GM19239 (cell line): ENCODE measurements at regions not wholly inside any gene's neighbourhood (a gene's known extent, or its start where the extent isn't known, plus 50 kb on each side); places are given as distances from the start of the nearest gene placed in this dataset.
"Not testable (repeated sequence)": the region's sequence is repeated elsewhere in the genome, so short reads cannot be mapped to it uniquely, and the experiment has no call there.

Experiments
- DNase-seq: peaks from one replicate; pipeline ENCODE4 v3.0.0; 2011; ENCODE audit warnings: low spot score; ENCODE audit not compliant: insufficient read length
- FAIRE-seq: peaks from 2 replicates; lab custom pipeline; 2011; peaks lifted over from hg19 to GRCh38; lab: Jason Lieb, UNC

DNA sequence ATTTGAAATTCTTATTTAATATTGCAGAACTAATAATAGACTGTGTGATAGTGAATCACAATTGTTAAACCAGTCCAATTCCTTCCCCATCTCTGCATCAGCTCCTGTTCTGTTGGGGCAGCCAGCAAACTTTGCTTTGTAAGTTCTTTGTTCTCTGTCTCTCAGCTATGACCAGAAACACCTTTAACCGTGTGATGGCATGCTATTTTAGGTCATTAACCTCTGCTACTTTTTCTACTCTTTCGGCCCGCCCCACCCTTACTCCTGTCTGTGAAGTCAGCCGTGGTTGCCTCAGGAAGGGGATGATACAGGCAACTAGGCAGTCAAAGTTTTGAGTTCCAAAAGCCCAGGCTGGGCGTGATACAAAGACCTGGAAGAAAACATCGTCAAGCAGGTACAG, 51.3 kb upstream of the EGFL6 start:
- no peak for FAIRE-seq

GRCh38 chrX:13515211-13515930, 54.0 kb upstream of the EGFL6 start:
- DNase-seq = no peak

More for the DNA sequence above, 51.3 kb upstream of the EGFL6 start:
- no peak for DNase-seq

GRCh38 chrX:13511944-13512330, 57.5 kb upstream of the EGFL6 start:
- FAIRE-seq (peak; percentile 73), DNase-seq (no peak)

More at GRCh38 chrX:13515211-13515930, 54.0 kb upstream of the EGFL6 start:
- no peak for FAIRE-seq

DNA sequence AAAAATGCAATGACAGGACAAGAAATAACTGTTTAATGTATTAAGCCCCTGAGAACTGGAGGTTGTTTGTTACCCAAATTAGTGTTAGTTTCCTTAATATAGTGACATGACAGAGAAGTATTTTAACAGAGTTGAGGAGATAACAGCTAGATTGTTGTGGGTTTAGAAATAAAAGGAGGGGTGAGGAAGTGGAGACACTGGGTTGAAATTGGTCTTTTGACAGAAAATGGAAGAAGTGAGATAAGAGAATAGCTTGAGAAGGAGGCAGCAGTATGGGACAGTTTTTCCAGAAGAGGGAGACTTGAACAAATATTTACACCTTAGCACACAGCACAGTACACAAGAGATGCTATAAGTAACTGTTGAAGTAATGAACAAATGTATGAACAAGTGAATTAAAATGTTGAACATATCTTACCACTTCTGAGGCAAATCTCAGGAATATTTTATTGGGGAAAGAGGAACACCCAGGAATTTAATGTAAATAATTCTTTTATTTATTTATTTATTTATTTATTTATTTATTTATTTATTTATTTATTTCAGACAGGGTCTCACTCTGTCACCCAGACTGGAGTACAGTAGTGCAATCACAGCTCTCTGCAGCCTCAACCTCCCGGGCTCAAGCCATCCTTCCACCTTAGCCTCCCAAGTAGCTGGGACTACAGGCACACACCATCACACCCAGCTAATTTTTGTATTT, 58.0 kb upstream of the EGFL6 start:
- FAIRE-seq (no peak), DNase-seq (no peak)

DNA sequence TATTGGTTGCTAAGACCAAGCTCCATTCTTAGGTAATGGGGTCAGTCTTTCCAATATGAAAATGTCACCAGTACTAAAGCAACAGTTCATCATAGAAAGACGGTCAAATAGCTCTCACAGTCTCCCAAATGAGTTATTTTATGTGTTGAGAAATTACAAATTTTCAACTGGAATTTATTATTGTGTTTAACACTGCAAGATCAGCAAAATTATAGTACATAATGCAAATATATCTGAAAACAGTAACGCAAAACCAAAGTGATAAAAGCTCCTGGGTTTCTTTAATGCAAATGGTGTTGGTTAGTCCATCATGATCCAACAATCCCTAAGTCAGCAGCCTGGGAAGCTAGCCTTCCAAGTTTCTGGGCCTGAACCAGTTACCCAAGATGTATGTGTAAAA, 61.5 kb upstream of the EGFL6 start:
- DNase-seq = no peak
- no peak for FAIRE-seq

DNA sequence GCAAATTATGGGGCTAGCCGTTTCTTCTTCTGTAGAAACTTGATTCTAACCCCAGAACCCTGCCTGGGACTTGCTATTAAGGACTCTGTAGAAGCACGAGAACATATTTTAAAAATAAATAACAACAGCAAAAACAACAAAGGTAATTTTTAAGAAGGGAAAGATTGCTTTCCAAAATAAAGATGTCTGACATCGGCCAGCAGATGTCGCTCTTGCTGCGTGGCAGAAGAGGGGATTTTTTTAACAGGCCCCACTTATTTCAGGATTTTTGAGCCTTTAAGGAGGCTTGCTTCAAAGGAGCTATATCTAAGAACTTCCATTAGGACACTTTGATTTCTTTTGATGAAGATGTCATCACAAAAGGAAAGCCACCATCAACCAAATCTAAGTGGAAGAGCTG, 62.8 kb upstream of the EGFL6 start:
- DNase-seq (peak; percentile 15), FAIRE-seq (peak; percentile 87)

DNA sequence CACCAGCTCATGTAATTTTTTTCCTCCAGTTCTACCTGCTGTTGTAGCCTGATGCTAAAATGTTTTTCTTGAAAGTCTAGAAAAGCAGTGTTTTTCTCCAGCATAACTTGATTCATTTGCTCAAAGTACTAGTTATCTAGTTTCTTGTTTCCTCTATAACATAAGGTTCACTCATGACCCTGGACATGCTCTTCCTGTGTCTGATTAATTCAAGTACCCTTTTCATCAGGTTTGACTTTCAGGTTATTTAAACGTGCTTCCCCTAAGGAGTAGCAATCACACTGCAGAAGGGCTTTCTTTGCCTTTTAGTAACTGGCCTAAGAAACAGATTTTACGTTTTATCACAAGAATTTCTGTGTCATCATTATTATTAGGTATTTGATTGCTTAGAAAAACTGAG, 66.8 kb upstream of the EGFL6 start:
- FAIRE-seq = peak; percentile 91

GRCh38 chrX:13499736-13500135, 69.7 kb upstream of the EGFL6 start:
- DNase-seq = no peak
- no peak for FAIRE-seq

More for the DNA sequence above, 66.8 kb upstream of the EGFL6 start:
- no peak for DNase-seq

DNA sequence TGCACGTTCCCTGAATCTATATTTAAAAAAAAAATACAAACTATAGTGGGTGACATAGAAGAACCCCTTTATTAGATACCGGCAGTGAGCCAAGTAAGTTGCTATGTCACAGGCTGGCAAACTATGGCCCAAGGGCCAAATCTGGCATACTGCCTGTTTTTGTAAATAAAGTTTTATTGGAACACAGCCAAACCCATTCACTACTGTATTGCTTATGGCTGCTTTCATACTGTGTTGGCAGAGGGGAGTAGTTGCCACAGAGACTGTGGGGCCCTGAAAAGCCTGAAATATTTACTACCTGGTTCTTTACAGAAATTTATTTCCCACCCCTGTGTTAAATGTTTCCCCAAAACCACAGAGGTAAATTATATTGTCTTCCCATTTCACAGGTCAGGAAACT, 71.2 kb upstream of the EGFL6 start:
- DNase-seq (no peak), FAIRE-seq (peak; percentile 4)

- no peak for DNase-seq
- FAIRE-seq = no peak
Measured at GRCh38 chrX:13495232-13495631, 74.2 kb upstream of the EGFL6 start.

DNA sequence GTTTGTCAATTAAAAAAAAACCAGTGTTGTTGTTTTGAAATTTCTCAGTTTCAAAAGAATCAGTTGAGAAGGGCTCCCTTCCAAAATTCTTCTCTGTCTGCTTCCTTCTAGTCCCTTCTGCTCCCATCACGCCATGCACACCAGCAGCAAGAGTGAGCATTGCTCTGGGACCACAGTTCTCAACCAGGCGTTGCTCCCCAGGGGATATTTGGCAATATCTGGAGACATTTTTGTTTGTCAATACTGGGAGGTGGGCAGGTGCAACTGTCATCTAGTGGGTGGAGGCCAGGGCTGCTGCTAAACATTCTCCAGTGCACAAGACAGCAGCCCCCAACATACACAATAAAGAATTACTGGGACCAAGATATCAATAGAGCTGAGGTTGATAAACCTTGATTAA, 74.8 kb upstream of the EGFL6 start:
- DNase-seq = no peak
- peak; percentile 47 for FAIRE-seq

DNA sequence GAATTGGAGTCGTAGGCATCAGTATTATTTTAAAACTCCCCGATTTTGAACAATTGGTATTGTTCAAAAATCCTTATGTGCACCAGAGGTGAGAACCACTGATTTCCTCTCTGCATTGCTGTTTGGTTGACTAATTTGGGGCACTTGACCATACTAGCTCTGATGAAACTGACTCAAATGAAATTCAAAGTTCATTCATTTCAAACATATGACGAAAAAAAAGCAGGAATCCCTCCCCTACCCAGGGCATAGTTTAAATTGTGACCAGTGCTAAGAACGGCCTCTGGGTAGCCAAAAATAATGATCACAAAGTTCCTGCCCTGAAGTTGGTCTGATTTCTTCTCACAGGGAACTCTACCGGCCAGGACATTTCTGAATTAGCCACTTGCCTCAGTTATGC, 75.7 kb upstream of the EGFL6 start:
- DNase-seq = no peak
- no peak for FAIRE-seq

GRCh38 chrX:13492286-13492685, 77.1 kb upstream of the EGFL6 start:
- DNase-seq (no peak), FAIRE-seq (no peak)

- no peak for DNase-seq
- FAIRE-seq = no peak
Measured at GRCh38 chrX:13491061-13491460, 78.3 kb upstream of the EGFL6 start.

DNA sequence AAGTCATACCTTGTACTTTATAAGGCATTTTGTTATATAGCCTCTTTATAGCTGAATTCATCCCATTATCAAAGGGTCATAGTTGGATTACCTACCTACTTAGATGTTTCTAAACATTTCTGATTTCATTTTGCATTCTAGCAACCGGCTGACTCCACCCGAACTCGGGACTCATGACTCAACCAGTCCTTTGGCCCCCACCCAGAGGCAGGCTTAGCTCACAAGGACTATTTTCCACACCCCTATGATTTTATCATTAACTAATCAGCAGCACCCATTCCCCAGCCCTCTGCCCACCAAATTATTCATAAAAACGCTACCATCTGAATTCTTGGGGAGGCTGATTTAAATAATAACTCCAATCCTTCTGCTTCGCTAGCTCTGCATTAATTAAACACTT, 79.9 kb upstream of the EGFL6 start:
- no peak for FAIRE-seq
- no peak for DNase-seq

GRCh38 chrX:13487731-13488505, 81.5 kb upstream of the EGFL6 start:
- DNase-seq (peak; percentile 21), FAIRE-seq (peak; percentile 98)

- no peak for DNase-seq
- FAIRE-seq = no peak
Measured at GRCh38 chrX:13485167-13485566, 84.2 kb upstream of the EGFL6 start.

- no peak for DNase-seq
- no peak for FAIRE-seq
Measured at GRCh38 chrX:13483773-13484172, 85.6 kb upstream of the EGFL6 start.

DNA sequence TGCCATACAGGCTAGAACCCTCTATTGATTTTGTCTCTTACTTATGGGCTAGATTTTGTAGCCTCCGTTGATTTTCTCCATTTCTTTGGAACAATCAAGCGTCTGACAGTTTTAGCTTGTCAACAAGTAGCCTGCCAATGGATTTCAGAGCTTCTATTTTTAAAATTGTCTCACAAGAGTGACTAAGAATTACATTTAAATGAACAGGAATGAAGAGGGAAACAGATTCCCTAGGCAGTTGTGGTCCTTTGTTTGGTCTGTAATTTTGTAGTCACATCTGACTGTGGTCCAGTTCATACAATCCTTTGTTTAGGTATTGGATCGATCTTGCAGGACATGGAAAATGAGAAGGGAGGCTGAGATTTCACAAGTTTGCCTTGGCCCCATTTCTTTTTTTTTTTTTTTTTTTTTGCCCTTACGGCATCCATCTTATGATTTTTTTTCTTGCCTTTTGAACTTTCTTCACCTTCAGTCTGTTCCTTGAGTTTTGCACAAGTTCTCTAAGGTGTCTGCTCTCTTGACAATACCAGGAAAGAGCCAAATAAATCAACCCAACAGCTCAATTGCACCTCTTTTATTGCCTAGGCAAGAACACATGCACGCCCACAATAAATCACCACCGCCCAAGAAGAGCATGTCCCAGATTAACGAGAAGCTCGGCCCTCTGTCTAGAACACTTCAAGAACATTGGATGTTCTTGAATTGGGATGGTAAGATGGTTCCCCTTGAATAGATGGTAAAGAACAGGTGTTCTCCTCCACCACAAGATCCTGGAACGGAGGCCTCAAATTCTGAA, 86.5 kb upstream of the EGFL6 start:
- DNase-seq (no peak), FAIRE-seq (no peak)

- DNase-seq, FAIRE-seq: not testable (repeated sequence)
Measured at GRCh38 chrX:13480780-13481179, 88.6 kb upstream of the EGFL6 start.
